K562 (cell line): ENCODE measurements at regions not wholly inside any gene's neighbourhood (a gene's known extent, or its start where the extent isn't known, plus 50 kb on each side); places are given as distances from the start of the nearest gene placed in this dataset.

ENCODE experiments used
- ATAC-seq: fragments of 200-7000 bp; cut with Tn5 transposase; 3 replicates; pipeline ENCODE4 v1.9.1; 2020; ENCODE audit warnings: moderate library complexity
- BruUV-seq: library from RNA; stranded (reverse); fragments of 400-500 nt; replicated peaks from 2 replicates; lab custom pipeline; 2021; lab: Mats Ljungman, UMichigan
- CTCF ChIA-PET: fragments of 300-600 bp; formaldehyde crosslinking; extraction: SDS; loops from one replicate; lab custom pipeline; 2021; ENCODE audit warnings: low intra/inter-chr PET ratio; lab: Yijun Ruan, JAX
- POLR2A ChIA-PET: fragments of 300-600, 350-650 bp; sonication (Branson Sonifier 250); formaldehyde crosslinking; extraction: SDS; loops from one replicate; lab custom pipeline; 2021; ENCODE audit warnings: antibody characterized with exemption, inconsistent platforms; lab: Yijun Ruan, JAX
- DNase-seq, 4 experiments: peaks; one replicate each; pipeline versions ENCODE4 v3.0.0 to v3.0.0-alpha.2; 2011 to 2018; ENCODE audit warnings: low spot score in 3 of 4, mixed read lengths in 3 of 4; ENCODE audit errors: extremely low read depth in 1 of 4
- FAIRE-seq: peaks from 2 replicates; lab custom pipeline; 2011; peaks lifted over from hg19 to GRCh38; lab: Jason Lieb, UNC
- H2AFZ ChIP-seq: 2 replicates; pipeline ENCODE4 v1.6.0; 2011; ENCODE audit warnings: low read depth, low read length, control low read depth, inconsistent platforms
- H3K27ac ChIP-seq: fragments of 200-600 bp; 3 replicates; pipeline ENCODE4 v1.8.0; 2011; ENCODE audit warnings: low read depth, mild to moderate bottlenecking, control low read depth, inconsistent platforms, low read length, moderate library complexity, mixed read lengths; ENCODE audit errors: extremely low read depth
- H3K27me3 ChIP-seq, 2 experiments: fragments of 300-600 bp in 1 of 2; 2 replicates in 1 of 2; 3 replicates in 1 of 2; pipeline versions ENCODE4 v1.6.0 to v1.8.0; 2011; ENCODE audit warnings: inconsistent platforms in 2 of 2, low read length in 2 of 2, mild to moderate bottlenecking in 1 of 2, mixed read lengths in 1 of 2, moderate library complexity in 1 of 2; ENCODE audit not compliant: control insufficient read depth in 2 of 2, insufficient read depth in 2 of 2
- H3K36me3 ChIP-seq: fragments of 300-600 bp; 3 replicates; pipeline ENCODE4 v1.8.0; 2011; ENCODE audit warnings: mild to moderate bottlenecking, low read length, inconsistent platforms; ENCODE audit not compliant: control insufficient read depth, insufficient read depth
- H3K4me1 ChIP-seq, 2 experiments: fragments of 200-600 bp in 1 of 2; replicated peaks in 1 of 2; 2 replicates in 1 of 2; 3 replicates in 1 of 2; pipeline versions ENCODE4 v1.5.1 to v1.8.0; 2011; ENCODE audit warnings: inconsistent platforms in 2 of 2, low read length in 2 of 2, mild to moderate bottlenecking in 1 of 2, mixed read lengths in 1 of 2, moderate library complexity in 1 of 2; ENCODE audit not compliant: control insufficient read depth in 2 of 2, insufficient read depth in 2 of 2
- H3K4me2 ChIP-seq: 2 replicates; pipeline ENCODE4 v1.6.1; 2011; ENCODE audit warnings: low read length, control low read depth, inconsistent platforms, mixed read lengths; ENCODE audit not compliant: insufficient read depth
- H3K4me3 ChIP-seq: fragments of 200-600 bp; sonication (generic), shearing (Covaris generic); 2 replicates; pipeline ENCODE4 v1.5.1; 2016; ENCODE audit warnings: control low read depth, inconsistent platforms
- H3K79me2 ChIP-seq: fragments of 200-600 bp; 3 replicates; pipeline ENCODE4 v1.8.0; 2011; ENCODE audit warnings: low read length, inconsistent platforms; ENCODE audit not compliant: control insufficient read depth, insufficient read depth
- H3K9ac ChIP-seq, 2 experiments: 2 replicates each; pipeline versions ENCODE4 v1.6.0 to v1.6.1; 2011; ENCODE audit warnings: low read depth in 2 of 2, low read length in 2 of 2, control low read depth in 1 of 2, inconsistent platforms in 1 of 2, mild to moderate bottlenecking in 1 of 2, mixed read lengths in 1 of 2; ENCODE audit not compliant: insufficient read depth in 1 of 2
- H3K9me1 ChIP-seq: one replicate; pipeline ENCODE4 v1.6.0; 2011; ENCODE audit warnings: inconsistent platforms, mild to moderate bottlenecking, low read length, moderate library complexity; ENCODE audit not compliant: control insufficient read depth, insufficient read depth
- H3K9me3 ChIP-seq: replicated peaks from 2 replicates; pipeline ENCODE4 v1.5.1; 2011; ENCODE audit warnings: low read depth, low read length, inconsistent platforms; ENCODE audit not compliant: control insufficient read depth, insufficient read depth
- H4K20me1 ChIP-seq: replicated peaks from 2 replicates; pipeline ENCODE4 v1.6.1; 2011; ENCODE audit warnings: low read length, inconsistent platforms, mixed read lengths; ENCODE audit not compliant: control insufficient read depth, insufficient read depth
- BHLHE40 ChIP-seq: IDR thresholded peaks from 2 replicates; pipeline ENCODE4 v1.6.1; 2011; ENCODE audit warnings: low read length, improper control_type of control experiment
- E2F4 ChIP-seq: sonication (generic); formaldehyde crosslinking; IDR thresholded peaks from 2 replicates; pipeline ENCODE4 v1.8.0; 2022; ENCODE audit warnings: mild to moderate bottlenecking, low read depth, missing genetic modification reagents
- HNRNPH1 ChIP-seq: fragments of 200-400 bp; formaldehyde crosslinking; optimal IDR thresholded peaks from 2 replicates; pipeline ENCODE3; 2017; ENCODE audit warnings: low read depth, mild to moderate bottlenecking, low read length, moderate library complexity
- KAT7 ChIP-seq: sonication (generic); formaldehyde crosslinking; IDR thresholded peaks from 2 replicates; pipeline ENCODE4 v1.8.0; 2022; ENCODE audit warnings: missing genetic modification reagents, mild to moderate bottlenecking, borderline replicate concordance
- MECOM ChIP-seq: fragments of 250-450 bp; sonication (Bioruptor Pico); IDR thresholded peaks from 2 replicates; pipeline ENCODE4 v1.8.0; 2022; ENCODE audit warnings: inconsistent platforms
- MYC ChIP-seq, 2 experiments: fragments of 250-450 bp in 1 of 2; sonication (Bioruptor Pico) in 1 of 2; IDR thresholded peaks; 2 replicates each; pipeline versions ENCODE4 v1.5.1 to v1.6.1; 2012 to 2021; ENCODE audit warnings: low read depth in 2 of 2, borderline replicate concordance in 1 of 2, improper control_type of control experiment in 1 of 2, low read length in 1 of 2, mild to moderate bottlenecking in 1 of 2, moderate library complexity in 1 of 2
- NFIC ChIP-seq: fragments of 450-650 bp; IDR thresholded peaks from 2 replicates; pipeline ENCODE4 v1.6.1; 2017; ENCODE audit warnings: mild to moderate bottlenecking, inconsistent platforms
- NONO ChIP-seq, 2 experiments: fragments of 200-400 bp in 1 of 2; fragments of 450-650 bp in 1 of 2; formaldehyde crosslinking in 1 of 2; IDR thresholded peaks; 2 replicates each; pipeline ENCODE4 v1.6.1; 2017; ENCODE audit warnings: low read depth in 2 of 2, mild to moderate bottlenecking in 2 of 2, moderate library complexity in 2 of 2, low read length in 1 of 2
- PBX2 ChIP-seq, 2 experiments: IDR thresholded peaks in 1 of 2; conservative IDR thresholded peaks in 1 of 2; 2 replicates each; pipeline ENCODE4 v1.6.1; 2016; ENCODE audit warnings: low read depth in 2 of 2, mild to moderate bottlenecking in 1 of 2, missing compliant biosample characterization in 1 of 2, missing genetic modification characterization in 1 of 2, moderate library complexity in 1 of 2
- RFX7 ChIP-seq: fragments of 250-450 bp; sonication (Bioruptor Pico); IDR thresholded peaks from 2 replicates; pipeline ENCODE4 v1.5.1; 2021; ENCODE audit warnings: mild to moderate bottlenecking
- SNAPC5 ChIP-seq: fragments of 250-450 bp; sonication (Bioruptor Pico); IDR thresholded peaks from 2 replicates; pipeline ENCODE4 v1.8.0; 2021; ENCODE audit warnings: moderate library complexity, mild to moderate bottlenecking, inconsistent platforms
- ZNF311 ChIP-seq: fragments of 250-450 bp; sonication (Bioruptor Pico); IDR thresholded peaks from 2 replicates; pipeline ENCODE4 v1.4.0; 2020; ENCODE audit warnings: mild to moderate bottlenecking, moderate library complexity
- ZNF655 ChIP-seq: fragments of 250-450 bp; sonication (Bioruptor Pico); IDR thresholded peaks from 2 replicates; pipeline ENCODE4 v1.5.0; 2021
- ZNF766 ChIP-seq: fragments of 200-800 bp; sonication (Bioruptor generic); conservative IDR thresholded peaks from 2 replicates; pipeline ENCODE4 v1.6.1; 2016; ENCODE audit warnings: missing genetic modification characterization, missing compliant biosample characterization
- WGBS: fragments of 100-300 bp; shearing (Covaris generic); methylation state at CpG from one replicate; pipeline ENCODE4 v1.1.6; 2016; ENCODE audit warnings: low coverage, mixed read lengths; ENCODE audit not compliant: insufficient coverage; ENCODE audit errors: missing lambda C conversion rate; 5-methylcytosine and 5-hydroxymethylcytosine counted together
- in situ Hi-C: fragments of 300-500 bp; cut with MboI; formaldehyde crosslinking; loops from 4 replicates; pipeline ENCODE4 v1.15.0; 2018; ENCODE audit warnings: inconsistent platforms, mixed read lengths
- intact Hi-C: fragments of 100-400 bp; cut with micrococcal nuclease; formaldehyde crosslinking; loops from 2 replicates; pipeline ENCODE4 v1.14.2; 2022

- FAIRE-seq (no peak), ATAC-seq (no peak), DNase-seq (peak in 1 of 4 experiments; percentile 41)
- Histone ChIP-seq H3K4me3 (no peak overlapping the region), H3K9ac (no peak overlapping the region), H2AFZ (peak overlapping the region; percentile 41), H3K9me3 (no peaks in the 10 kb centered on the region), H3K4me2 (no peak overlapping the region), H4K20me1 (no peaks in the 10 kb centered on the region), H3K9me1 (no peaks in the 10 kb centered on the region), H3K79me2 (no peaks in the 10 kb centered on the region), H3K27me3 (no peaks in the 10 kb centered on the region), H3K27ac (peak overlapping the region; percentile 27; the same call in 1 of the 3 replicates), H3K36me3 (no peaks in the 10 kb centered on the region), H3K4me1 (peaks cover 0 to 40% of the 10 kb centered on the region in 2 experiments; a peak in 3 of 5 replicates)
- BruUV-seq: no TSS peak
- WGBS: 38% methylated on average over 4 of the region's 4 CpGs
- in situ Hi-C loops (no loop called here), intact Hi-C loops (no loop called here)
- ChIA-PET POLR2A (interaction anchor here (0.7 to 1.5 kb wide), 7 partner anchors 10 to 337 kb away, joined by 3 to 6 read pairs (median 3); no protein-coding TSS in a partner anchor), CTCF (no interaction called here)
- TF ChIP-seq E2F4 (CRISPR knock-in tag): no peak
- no peak for TF ChIP-seq MYC (IDR thresholded peaks at IDR 0.05; ENCODE audit: low read depth, low read length)
- TF ChIP-seq MYC (CRISPR knock-in tag; IDR thresholded peaks at IDR 0.05; ENCODE audit: borderline replicate concordance, low read depth): no peak
- TF ChIP-seq KAT7 (CRISPR knock-in tag): peak; percentile 30; the same call in 1 of the 2 replicates
- no peak for TF ChIP-seq SNAPC5 (CRISPR knock-in tag)
- no peak for TF ChIP-seq ZNF766 (CRISPR knock-in tag)
- no peak for TF ChIP-seq MECOM (CRISPR knock-in tag)
- no peak for TF ChIP-seq NONO (IDR thresholded peaks at IDR 0.05; ENCODE audit: low read depth in 2 of 2, low read length in 1 of 2)
- no peak for TF ChIP-seq PBX2 (CRISPR knock-in tag; IDR thresholded peaks at IDR 0.05; ENCODE audit: low read depth)
- peak; percentile 20; the same call in 1 of the 2 replicates for TF ChIP-seq PBX2 (tag; conservative IDR thresholded peaks at IDR 0.05; ENCODE audit: low read depth)
- no peak for TF ChIP-seq HNRNPH1
- TF ChIP-seq BHLHE40: 0 out of 2 replicates have a peak, but pooled peaks have one; percentile 17
- TF ChIP-seq NFIC: peak; percentile 64
- no peak for TF ChIP-seq ZNF655
- no peak for TF ChIP-seq RFX7
- no peak for TF ChIP-seq ZNF311 (CRISPR knock-in tag)
Measured at GRCh38 chr21:33966324-33966949, 50.8 kb upstream of the ATP5PO start.
